ENCODE measurements at regions not wholly inside any gene's neighbourhood (a gene's known extent, or its start where the extent isn't known, plus 50 kb on each side); places are given as distances from the start of the nearest gene placed in this dataset.

DNA sequence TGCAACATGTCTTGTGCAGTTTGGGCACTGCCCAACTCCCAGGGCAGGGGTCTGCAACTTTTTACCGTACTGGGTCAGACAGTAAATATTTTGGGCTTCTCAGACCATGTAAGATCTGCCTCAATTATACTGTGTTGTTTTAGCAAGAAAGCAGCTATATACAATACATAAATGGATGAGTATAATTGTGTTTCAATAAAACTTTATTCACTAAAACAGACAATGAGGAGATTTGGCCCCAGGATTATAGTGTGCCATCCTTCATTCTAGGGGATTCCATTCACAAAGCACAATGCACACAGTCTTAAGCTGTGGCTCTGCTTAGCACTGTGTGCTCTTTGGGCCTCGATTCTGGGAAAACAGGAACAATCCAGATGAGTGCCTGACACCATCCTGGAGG is 354.4 kb upstream of the PROK2 start:
- TF ChIP-seq, protein P1, sequence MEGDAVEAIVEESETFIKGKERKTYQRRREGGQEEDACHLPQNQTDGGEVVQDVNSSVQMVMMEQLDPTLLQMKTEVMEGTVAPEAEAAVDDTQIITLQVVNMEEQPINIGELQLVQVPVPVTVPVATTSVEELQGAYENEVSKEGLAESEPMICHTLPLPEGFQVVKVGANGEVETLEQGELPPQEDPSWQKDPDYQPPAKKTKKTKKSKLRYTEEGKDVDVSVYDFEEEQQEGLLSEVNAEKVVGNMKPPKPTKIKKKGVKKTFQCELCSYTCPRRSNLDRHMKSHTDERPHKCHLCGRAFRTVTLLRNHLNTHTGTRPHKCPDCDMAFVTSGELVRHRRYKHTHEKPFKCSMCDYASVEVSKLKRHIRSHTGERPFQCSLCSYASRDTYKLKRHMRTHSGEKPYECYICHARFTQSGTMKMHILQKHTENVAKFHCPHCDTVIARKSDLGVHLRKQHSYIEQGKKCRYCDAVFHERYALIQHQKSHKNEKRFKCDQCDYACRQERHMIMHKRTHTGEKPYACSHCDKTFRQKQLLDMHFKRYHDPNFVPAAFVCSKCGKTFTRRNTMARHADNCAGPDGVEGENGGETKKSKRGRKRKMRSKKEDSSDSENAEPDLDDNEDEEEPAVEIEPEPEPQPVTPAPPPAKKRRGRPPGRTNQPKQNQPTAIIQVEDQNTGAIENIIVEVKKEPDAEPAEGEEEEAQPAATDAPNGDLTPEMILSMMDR (IDR thresholded peaks at IDR 0.05) = no peak
- no peak for TF ChIP-seq ZFX (IDR thresholded peaks at IDR 0.05; ENCODE audit: borderline replicate concordance)
